ENCODE measurements at regions not wholly inside any gene's neighbourhood (a gene's known extent, or its start where the extent isn't known, plus 50 kb on each side); places are given as distances from the start of the nearest gene placed in this dataset.

DNA sequence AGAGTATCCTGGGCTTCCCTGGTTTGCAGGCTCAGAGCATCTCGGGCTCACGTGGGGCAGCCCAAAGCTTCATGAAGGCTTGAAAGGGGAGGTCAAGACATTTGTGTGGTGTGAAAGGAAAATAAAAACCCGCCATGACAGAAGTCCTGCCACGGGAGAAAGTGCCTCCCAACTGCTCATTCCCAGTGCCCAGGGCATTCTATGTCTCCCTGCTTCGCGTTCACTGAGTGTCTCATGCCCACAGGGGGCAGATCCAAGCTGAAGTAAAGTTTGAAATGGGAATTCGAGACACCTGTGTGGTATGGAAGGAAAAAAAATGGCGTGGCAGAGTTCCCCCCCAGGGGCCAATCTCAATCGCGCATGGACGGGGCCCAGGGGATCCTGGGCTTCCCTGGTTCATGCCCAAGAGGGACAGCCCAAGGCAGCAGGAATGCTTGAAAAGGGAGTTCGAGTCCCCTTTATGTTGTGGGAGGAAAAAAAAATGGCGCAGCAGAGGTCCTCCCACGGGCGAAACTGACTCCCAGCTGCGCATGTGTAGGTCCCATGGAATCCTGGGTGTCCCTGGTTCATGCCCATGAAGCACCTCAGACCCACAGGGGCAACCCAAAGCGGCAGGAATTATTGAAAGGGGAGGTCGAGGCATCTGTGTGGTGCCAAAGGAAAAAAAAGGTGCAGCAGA lies 576.7 kb downstream of the ALG10 start:
- intact Hi-C loops (cut with DNase I, micrococcal nuclease) = no loop called here
- Histone ChIP-seq H3K4me1 (ENCODE audit: insufficient read depth, low read length) (no peaks in the 10 kb centered on the region), H3K9me3 (ENCODE audit: control insufficient read depth in 1 of 2, insufficient read depth in 1 of 2, low read length in 2 of 2) (peaks cover 78 to 85% of the 10 kb centered on the region in 2 experiments), H3K4me3 (ENCODE audit: low read length) (no peak overlapping the region), H3K27ac (ENCODE audit: low read depth in 1 of 2, low read length in 2 of 2) (no peak overlapping the region), H3K36me3 (ENCODE audit: insufficient read depth, low read length) (no peaks in the 10 kb centered on the region), H3K27me3 (ENCODE audit: control insufficient read depth in 1 of 2, insufficient read depth in 2 of 2, low read length in 2 of 2) (no peaks in the 10 kb centered on the region)
- TF ChIP-seq, protein P1, sequence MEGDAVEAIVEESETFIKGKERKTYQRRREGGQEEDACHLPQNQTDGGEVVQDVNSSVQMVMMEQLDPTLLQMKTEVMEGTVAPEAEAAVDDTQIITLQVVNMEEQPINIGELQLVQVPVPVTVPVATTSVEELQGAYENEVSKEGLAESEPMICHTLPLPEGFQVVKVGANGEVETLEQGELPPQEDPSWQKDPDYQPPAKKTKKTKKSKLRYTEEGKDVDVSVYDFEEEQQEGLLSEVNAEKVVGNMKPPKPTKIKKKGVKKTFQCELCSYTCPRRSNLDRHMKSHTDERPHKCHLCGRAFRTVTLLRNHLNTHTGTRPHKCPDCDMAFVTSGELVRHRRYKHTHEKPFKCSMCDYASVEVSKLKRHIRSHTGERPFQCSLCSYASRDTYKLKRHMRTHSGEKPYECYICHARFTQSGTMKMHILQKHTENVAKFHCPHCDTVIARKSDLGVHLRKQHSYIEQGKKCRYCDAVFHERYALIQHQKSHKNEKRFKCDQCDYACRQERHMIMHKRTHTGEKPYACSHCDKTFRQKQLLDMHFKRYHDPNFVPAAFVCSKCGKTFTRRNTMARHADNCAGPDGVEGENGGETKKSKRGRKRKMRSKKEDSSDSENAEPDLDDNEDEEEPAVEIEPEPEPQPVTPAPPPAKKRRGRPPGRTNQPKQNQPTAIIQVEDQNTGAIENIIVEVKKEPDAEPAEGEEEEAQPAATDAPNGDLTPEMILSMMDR (IDR thresholded peaks at IDR 0.05) = no peak
- ChIA-PET POLR2A (no interaction called here), CTCF (no interaction called here)
- ATAC-seq (ENCODE audit: poor library complexity) = no peak
- Mint-ChIP-seq H3K4me3 (no peak overlapping the region), H3K36me3 (ENCODE audit: low read depth) (no peaks in the 10 kb centered on the region), H3K27ac (no peak overlapping the region), H3K4me1 (ENCODE audit: low read depth) (no peaks in the 10 kb centered on the region), H3K9me3 (peaks cover 6% of the 10 kb centered on the region), H3K27me3 (no peaks in the 10 kb centered on the region)
- DNase-seq = peak in 2 of 14 experiments; percentile 1 to 11

DNA sequence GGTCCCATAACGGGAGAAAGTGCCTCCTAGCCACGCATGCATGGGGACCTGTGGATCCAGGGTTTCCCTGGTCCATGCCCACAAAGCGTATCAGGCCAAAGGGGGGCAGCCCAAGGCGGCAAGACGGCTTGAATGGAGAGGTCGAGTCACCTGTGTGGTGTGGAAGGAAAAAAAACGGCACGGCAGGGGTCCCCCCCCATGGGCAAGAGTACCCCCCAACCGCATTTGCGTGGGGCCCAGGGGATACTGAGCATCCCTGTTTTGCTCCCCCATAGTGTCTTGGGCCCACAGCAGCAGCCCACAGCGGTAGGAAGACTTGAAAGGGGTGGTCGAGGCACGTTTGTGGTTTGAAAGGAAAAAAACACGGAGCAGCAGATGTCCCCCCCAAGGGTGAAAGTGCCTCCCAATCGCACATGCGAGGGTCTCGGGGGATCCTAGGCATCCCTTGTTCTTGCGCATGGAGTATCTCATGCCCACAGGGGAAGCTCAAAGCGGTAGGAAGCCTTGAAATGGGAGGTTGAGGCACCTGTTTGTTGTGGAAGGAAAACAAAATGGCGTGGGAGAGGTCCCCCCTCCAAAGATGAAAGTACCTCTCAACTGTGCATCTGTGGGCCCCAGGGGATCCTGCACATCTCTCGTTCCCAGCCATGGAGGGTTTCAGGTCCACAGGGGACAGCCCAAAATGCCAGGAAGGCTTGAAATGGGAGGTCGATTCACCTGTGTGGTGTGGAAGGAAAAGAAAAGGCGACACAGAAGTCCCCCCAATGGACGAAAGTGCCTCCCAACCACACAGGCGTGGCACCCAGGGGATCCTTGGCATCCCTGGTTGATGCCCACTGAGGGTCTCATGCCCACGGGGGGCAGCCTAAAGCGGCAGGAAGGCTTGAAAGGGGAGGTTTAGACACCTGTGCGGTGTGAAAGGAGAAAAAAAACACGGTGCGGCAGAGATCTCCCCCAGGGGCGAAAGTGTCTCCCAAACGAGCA lies 577.5 kb downstream of the ALG10 start:
- ChIA-PET CTCF (no interaction called here), POLR2A (no interaction called here)
- Mint-ChIP-seq H3K27me3 (no peaks in the 10 kb centered on the region), H3K27ac (no peak overlapping the region), H3K4me1 (ENCODE audit: low read depth) (no peaks in the 10 kb centered on the region), H3K9me3 (peaks cover 6% of the 10 kb centered on the region), H3K4me3 (no peak overlapping the region), H3K36me3 (ENCODE audit: low read depth) (no peaks in the 10 kb centered on the region)
- no peaks in the 10 kb centered on the region for H3K27me3 ChIP-seq (ENCODE audit: control insufficient read depth in 1 of 2, insufficient read depth in 2 of 2, low read length in 2 of 2)
- no peak overlapping the region for H3K27ac ChIP-seq (ENCODE audit: low read depth in 1 of 2, low read length in 2 of 2)
- H3K36me3 ChIP-seq (ENCODE audit: insufficient read depth, low read length) = no peaks in the 10 kb centered on the region
- intact Hi-C loops (cut with DNase I, micrococcal nuclease) = no loop called here
- ATAC-seq (ENCODE audit: poor library complexity) (no peak), DNase-seq (peak in 2 of 14 experiments; percentile 1 to 20)
- H3K4me3 ChIP-seq (ENCODE audit: low read length) = no peak overlapping the region
- H3K4me1 ChIP-seq (ENCODE audit: insufficient read depth, low read length) = no peaks in the 10 kb centered on the region
- peaks cover 83 to 93% of the 10 kb centered on the region in 2 experiments for H3K9me3 ChIP-seq (ENCODE audit: control insufficient read depth in 1 of 2, insufficient read depth in 1 of 2, low read length in 2 of 2)
- TF ChIP-seq, protein P1 (IDR thresholded peaks at IDR 0.05) = no peak

DNA sequence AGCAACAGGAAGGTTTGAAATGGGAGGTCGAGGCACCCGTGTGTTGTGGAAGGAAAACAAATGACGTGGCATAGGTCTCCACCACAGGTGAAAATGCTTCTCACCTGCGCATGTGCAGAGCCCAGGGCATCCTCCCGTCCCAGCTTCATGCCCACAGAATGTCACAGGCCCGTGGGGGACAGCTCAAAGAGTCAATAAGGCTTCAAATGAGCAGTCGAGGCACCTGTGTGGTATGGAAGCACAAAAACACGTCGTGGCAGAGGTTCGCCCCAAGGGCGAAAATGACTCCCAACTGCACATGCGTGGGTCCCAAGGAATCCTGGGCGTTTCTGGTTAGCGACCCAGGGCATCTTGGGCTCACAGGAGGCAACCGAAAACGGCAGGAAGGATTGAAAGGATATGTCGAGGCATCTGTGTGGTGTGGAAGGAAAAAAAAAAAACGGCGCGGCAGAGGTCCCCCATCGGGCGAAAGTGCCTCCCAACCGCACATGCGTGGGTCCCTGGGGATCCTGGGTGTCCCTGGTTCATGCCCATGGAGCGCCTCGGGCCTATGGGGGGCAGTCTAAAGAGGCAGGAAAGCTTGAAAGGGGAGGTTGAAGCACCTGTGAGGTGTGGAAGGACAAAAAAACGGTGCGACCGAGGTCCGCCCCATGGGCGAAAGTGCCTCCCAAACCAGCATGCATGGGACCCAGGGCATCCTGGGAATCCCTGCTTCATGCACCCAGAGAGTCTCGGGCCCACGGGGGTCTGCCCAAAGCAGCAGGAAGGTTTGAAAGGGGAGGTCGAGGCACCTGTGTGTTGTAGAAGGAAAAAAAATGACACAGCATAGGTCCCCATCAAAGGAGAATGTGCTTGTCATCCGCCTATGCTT lies 578.5 kb downstream of the ALG10 start:
- CTCF ChIA-PET = no interaction called here
- Mint-ChIP-seq H3K27ac (no peak overlapping the region), H3K4me1 (ENCODE audit: low read depth) (no peaks in the 10 kb centered on the region), H3K36me3 (ENCODE audit: low read depth) (no peaks in the 10 kb centered on the region), H3K9me3 (peaks cover 3% of the 10 kb centered on the region), H3K4me3 (no peak overlapping the region), H3K27me3 (no peaks in the 10 kb centered on the region)
- ATAC-seq (ENCODE audit: poor library complexity) (no peak), DNase-seq (peak in 2 of 14 experiments; percentile 1 to 14)
- TF ChIP-seq, protein P1 (IDR thresholded peaks at IDR 0.05) = no peak
- Histone ChIP-seq H3K4me1 (ENCODE audit: insufficient read depth, low read length) (no peaks in the 10 kb centered on the region), H3K27ac (ENCODE audit: low read depth in 1 of 2, low read length in 2 of 2) (no peak overlapping the region), H3K36me3 (ENCODE audit: insufficient read depth, low read length) (no peaks in the 10 kb centered on the region), H3K4me3 (ENCODE audit: low read length) (no peak overlapping the region), H3K9me3 (ENCODE audit: control insufficient read depth in 1 of 2, insufficient read depth in 1 of 2, low read length in 2 of 2) (peaks cover 78 to 100% of the 10 kb centered on the region in 2 experiments), H3K27me3 (ENCODE audit: control insufficient read depth in 1 of 2, insufficient read depth in 2 of 2, low read length in 2 of 2) (no peaks in the 10 kb centered on the region)
- POLR2A ChIA-PET = no interaction called here
- intact Hi-C loops (cut with DNase I, micrococcal nuclease) = no loop called here

Measured in CD4-positive, alpha-beta T cell (primary cell).